ENCODE measurements at regions not wholly inside any gene's neighbourhood (a gene's known extent, or its start where the extent isn't known, plus 50 kb on each side); places are given as distances from the start of the nearest gene placed in this dataset.
"Not testable (repeated sequence)": the region's sequence is repeated elsewhere in the genome, so short reads cannot be mapped to it uniquely, and the experiment has no call there.

DNA sequence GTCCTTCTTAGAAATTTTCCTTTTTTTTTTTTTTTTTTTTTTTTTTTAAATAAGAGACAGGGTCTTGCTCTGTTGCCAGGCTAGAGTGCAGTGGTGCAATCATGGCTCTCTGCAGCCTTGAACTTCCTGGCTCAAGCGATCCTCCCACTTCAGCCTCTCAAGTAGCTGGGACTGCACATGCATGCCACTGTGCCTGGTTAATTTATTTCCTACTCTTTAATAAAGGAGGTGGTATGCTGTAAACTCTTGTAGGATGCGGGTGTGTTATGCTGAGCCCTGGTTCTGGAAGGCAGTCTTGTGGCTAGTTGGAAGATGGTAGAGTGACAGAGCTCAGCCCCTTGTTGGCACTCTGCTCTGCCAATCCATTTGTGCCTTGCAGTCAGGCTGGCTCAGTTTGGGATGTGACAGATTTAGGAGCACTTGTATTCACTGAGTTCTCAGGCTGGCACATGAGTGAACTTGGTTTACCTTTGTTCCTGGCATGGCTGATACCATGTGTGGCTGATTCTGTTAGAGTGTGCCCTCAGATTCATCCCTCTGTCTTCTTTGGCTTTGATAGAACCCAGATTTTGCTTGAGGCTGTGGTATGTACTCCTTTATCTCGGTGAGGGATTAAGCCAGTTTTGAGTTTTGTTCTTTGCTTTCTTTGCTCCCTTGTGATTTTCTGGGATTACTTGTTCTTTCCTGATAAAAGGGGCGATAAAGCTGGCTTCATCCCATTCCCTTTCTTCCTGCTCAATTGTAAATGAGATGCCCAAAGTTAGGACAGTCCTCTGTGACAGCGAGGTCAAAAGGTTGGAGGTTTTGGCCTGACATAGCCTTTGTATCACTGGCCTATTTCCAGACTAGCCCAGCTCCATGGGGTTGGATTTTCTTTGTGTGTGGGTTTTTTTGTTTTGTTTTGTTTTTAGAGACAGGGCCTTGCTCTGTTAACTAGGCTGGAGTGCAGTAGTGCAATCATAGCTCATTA, 91.2 kb upstream of the CRYM start:
- not testable (repeated sequence) for H2AFZ ChIP-seq (ENCODE audit: low read depth, low read length); H3K4me1 ChIP-seq (ENCODE audit: control insufficient read depth, insufficient read depth, low read depth, low read length); DNase-seq; H3K4me3 ChIP-seq (ENCODE audit: insufficient read depth in 1 of 2, low read depth in 1 of 2, low read length in 2 of 2); H3K9me3 ChIP-seq (ENCODE audit: control insufficient read depth, low read length); H3K79me1 ChIP-seq (replicated peaks; ENCODE audit: low read length, poor library complexity, severe bottlenecking); H3K4ac ChIP-seq (ENCODE audit: low read depth in 1 of 2, low read length in 2 of 2); H3K14ac ChIP-seq (ENCODE audit: low read length in 2 of 2); H2BK15ac ChIP-seq (ENCODE audit: low read depth, poor library complexity, severe bottlenecking); H3K27me3 ChIP-seq (ENCODE audit: control insufficient read depth in 1 of 2, insufficient read depth in 1 of 2, low read length in 2 of 2); H4K8ac ChIP-seq (ENCODE audit: low read length); H2BK12ac ChIP-seq (ENCODE audit: low read length in 2 of 2); H2AK5ac ChIP-seq (ENCODE audit: low read length, severe bottlenecking); H3K4me2 ChIP-seq (ENCODE audit: low read length, poor library complexity, severe bottlenecking); H3K23ac ChIP-seq (ENCODE audit: low read length in 2 of 2); H2BK5ac ChIP-seq (ENCODE audit: low read depth, low read length, poor library complexity, severe bottlenecking); H3K18ac ChIP-seq (ENCODE audit: low read depth in 1 of 2, low read length in 2 of 2); H3K27ac ChIP-seq (ENCODE audit: low read length, poor library complexity, severe bottlenecking); H3K9ac ChIP-seq (ENCODE audit: low read length); H2BK120ac ChIP-seq (ENCODE audit: low read depth, low read length); H3K36me3 ChIP-seq (ENCODE audit: control insufficient read depth in 1 of 2, insufficient read depth in 2 of 2, low read depth in 1 of 2, low read length in 2 of 2); H4K91ac ChIP-seq (ENCODE audit: low read length)
- 100% methylated on average over 1 of the region's 5 CpGs for WGBS

DNA sequence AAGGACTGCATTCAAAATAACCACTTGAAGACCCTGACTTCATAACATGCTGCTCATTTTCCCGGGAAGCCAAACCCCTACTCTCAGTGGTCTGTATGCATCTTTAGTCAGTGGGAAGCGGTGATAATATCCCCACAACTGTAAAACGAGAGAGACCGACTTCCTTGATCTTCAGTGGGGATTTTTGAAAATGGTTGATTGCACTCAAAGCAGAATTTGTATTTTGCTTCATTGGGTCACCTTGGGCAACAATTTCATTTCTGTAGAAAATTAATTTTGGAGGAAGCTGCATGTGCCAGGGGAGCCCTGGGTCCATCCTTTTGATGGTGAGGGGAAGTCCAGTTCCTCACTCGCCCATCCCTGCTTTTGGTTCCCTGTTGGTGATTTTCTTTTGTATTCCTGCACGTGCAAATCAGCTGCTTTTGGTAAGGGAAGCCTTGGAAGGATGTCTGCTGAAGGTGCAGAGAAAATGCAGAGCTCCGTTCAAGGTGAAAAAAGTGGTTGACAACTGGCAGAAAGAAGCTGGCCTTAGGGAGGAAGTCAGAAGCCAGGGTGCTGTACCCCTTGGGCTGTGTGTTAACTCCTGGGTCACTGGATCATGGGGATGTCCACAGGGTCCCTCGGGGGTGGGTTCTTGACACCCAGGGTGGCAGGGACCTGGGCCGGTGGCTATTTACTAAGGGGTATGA, 89.8 kb upstream of the CRYM start:
- H3K36me3 ChIP-seq (ENCODE audit: control insufficient read depth in 1 of 2, insufficient read depth in 2 of 2, low read depth in 1 of 2, low read length in 2 of 2); H4K8ac ChIP-seq (ENCODE audit: low read length); H2BK5ac ChIP-seq (ENCODE audit: low read depth, low read length, poor library complexity, severe bottlenecking); H2BK120ac ChIP-seq (ENCODE audit: low read depth, low read length); H2BK12ac ChIP-seq (ENCODE audit: low read length in 2 of 2); H2BK15ac ChIP-seq (ENCODE audit: low read depth, poor library complexity, severe bottlenecking); H3K4ac ChIP-seq (ENCODE audit: low read depth in 1 of 2, low read length in 2 of 2); H3K9ac ChIP-seq (ENCODE audit: low read length); H3K9me3 ChIP-seq (ENCODE audit: control insufficient read depth, low read length); H3K18ac ChIP-seq (ENCODE audit: low read depth in 1 of 2, low read length in 2 of 2); H3K4me1 ChIP-seq (ENCODE audit: control insufficient read depth, insufficient read depth, low read depth, low read length); H3K79me1 ChIP-seq (replicated peaks; ENCODE audit: low read length, poor library complexity, severe bottlenecking); H4K91ac ChIP-seq (ENCODE audit: low read length); H3K27ac ChIP-seq (ENCODE audit: low read length, poor library complexity, severe bottlenecking); H3K14ac ChIP-seq (ENCODE audit: low read length in 2 of 2); DNase-seq; H2AK5ac ChIP-seq (ENCODE audit: low read length, severe bottlenecking); H3K4me3 ChIP-seq (ENCODE audit: insufficient read depth in 1 of 2, low read depth in 1 of 2, low read length in 2 of 2); H3K4me2 ChIP-seq (ENCODE audit: low read length, poor library complexity, severe bottlenecking); H3K27me3 ChIP-seq (ENCODE audit: control insufficient read depth in 1 of 2, insufficient read depth in 1 of 2, low read length in 2 of 2); H2AFZ ChIP-seq (ENCODE audit: low read depth, low read length); H3K23ac ChIP-seq (ENCODE audit: low read length in 2 of 2): not testable (repeated sequence)
- 89% methylated on average over 8 of the region's 9 CpGs for WGBS

DNA sequence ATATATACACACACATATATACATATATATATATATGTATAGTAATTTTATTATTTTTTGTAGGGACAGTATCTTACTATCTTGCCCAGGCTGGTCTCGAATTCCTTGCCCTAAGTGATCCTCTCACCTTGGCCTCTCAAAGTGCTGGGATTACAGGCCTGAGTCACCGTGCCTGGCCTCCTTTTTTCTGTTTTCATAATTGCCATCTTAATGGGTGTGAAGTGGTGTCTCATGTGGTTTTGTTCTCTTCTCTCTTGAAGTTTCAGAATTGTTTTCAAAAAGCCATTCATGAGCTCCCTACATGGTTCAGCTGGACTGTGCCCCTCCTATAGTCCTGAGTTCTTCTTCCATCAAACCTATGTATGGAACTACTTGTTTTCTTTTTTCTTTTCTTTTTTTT, 88.9 kb upstream of the CRYM start:
- H3K18ac ChIP-seq (ENCODE audit: low read depth in 1 of 2, low read length in 2 of 2); H4K91ac ChIP-seq (ENCODE audit: low read length); H2BK12ac ChIP-seq (ENCODE audit: low read length in 2 of 2); H2AFZ ChIP-seq (ENCODE audit: low read depth, low read length); H3K4ac ChIP-seq (ENCODE audit: low read depth in 1 of 2, low read length in 2 of 2); H3K36me3 ChIP-seq (ENCODE audit: control insufficient read depth in 1 of 2, insufficient read depth in 2 of 2, low read depth in 1 of 2, low read length in 2 of 2); H3K9me3 ChIP-seq (ENCODE audit: control insufficient read depth, low read length); H4K8ac ChIP-seq (ENCODE audit: low read length); H3K4me1 ChIP-seq (ENCODE audit: control insufficient read depth, insufficient read depth, low read depth, low read length); H3K4me3 ChIP-seq (ENCODE audit: insufficient read depth in 1 of 2, low read depth in 1 of 2, low read length in 2 of 2); H3K14ac ChIP-seq (ENCODE audit: low read length in 2 of 2); H2BK15ac ChIP-seq (ENCODE audit: low read depth, poor library complexity, severe bottlenecking); H3K79me1 ChIP-seq (replicated peaks; ENCODE audit: low read length, poor library complexity, severe bottlenecking); H3K4me2 ChIP-seq (ENCODE audit: low read length, poor library complexity, severe bottlenecking); H2BK120ac ChIP-seq (ENCODE audit: low read depth, low read length); H2BK5ac ChIP-seq (ENCODE audit: low read depth, low read length, poor library complexity, severe bottlenecking); H2AK5ac ChIP-seq (ENCODE audit: low read length, severe bottlenecking); H3K23ac ChIP-seq (ENCODE audit: low read length in 2 of 2); H3K9ac ChIP-seq (ENCODE audit: low read length); H3K27me3 ChIP-seq (ENCODE audit: control insufficient read depth in 1 of 2, insufficient read depth in 1 of 2, low read length in 2 of 2); DNase-seq; H3K27ac ChIP-seq (ENCODE audit: low read length, poor library complexity, severe bottlenecking): not testable (repeated sequence)
- no CpG with 5 or more reads among the region's 2 CpGs for WGBS

DNA sequence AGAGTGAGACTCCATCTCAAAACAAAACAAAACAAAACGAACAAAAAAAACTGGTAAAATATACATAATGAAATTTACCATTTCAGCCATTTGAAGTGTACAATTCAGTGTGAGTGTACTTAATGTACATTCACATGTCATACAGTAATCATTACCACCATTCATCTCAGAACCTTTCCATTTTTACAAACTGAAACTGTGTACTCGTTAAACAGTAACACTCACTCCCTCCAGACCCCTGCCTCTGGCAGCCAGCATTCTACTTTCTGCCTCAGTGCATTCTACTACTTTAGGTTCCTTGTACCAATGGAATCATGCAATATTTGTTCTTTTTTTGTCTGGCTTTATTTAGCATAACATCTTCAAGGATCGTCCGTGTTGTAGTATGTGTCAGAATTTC, 87.5 kb upstream of the CRYM start:
- DNase-seq; H3K4ac ChIP-seq (ENCODE audit: low read depth in 1 of 2, low read length in 2 of 2): not testable (repeated sequence)
- 88% methylated on average over 1 of the region's 4 CpGs for WGBS

More for the DNA sequence above, 87.5 kb upstream of the CRYM start:
- H2AK5ac ChIP-seq (ENCODE audit: low read length, severe bottlenecking); H3K23ac ChIP-seq (ENCODE audit: low read length in 2 of 2); H2BK120ac ChIP-seq (ENCODE audit: low read depth, low read length); H2BK5ac ChIP-seq (ENCODE audit: low read depth, low read length, poor library complexity, severe bottlenecking); H4K8ac ChIP-seq (ENCODE audit: low read length); H3K14ac ChIP-seq (ENCODE audit: low read length in 2 of 2); H2AFZ ChIP-seq (ENCODE audit: low read depth, low read length); H3K79me1 ChIP-seq (replicated peaks; ENCODE audit: low read length, poor library complexity, severe bottlenecking); H3K9ac ChIP-seq (ENCODE audit: low read length); H3K9me3 ChIP-seq (ENCODE audit: control insufficient read depth, low read length); H3K18ac ChIP-seq (ENCODE audit: low read depth in 1 of 2, low read length in 2 of 2); H3K4me3 ChIP-seq (ENCODE audit: insufficient read depth in 1 of 2, low read depth in 1 of 2, low read length in 2 of 2); H2BK15ac ChIP-seq (ENCODE audit: low read depth, poor library complexity, severe bottlenecking); H3K4me2 ChIP-seq (ENCODE audit: low read length, poor library complexity, severe bottlenecking); H4K91ac ChIP-seq (ENCODE audit: low read length); H3K4me1 ChIP-seq (ENCODE audit: control insufficient read depth, insufficient read depth, low read depth, low read length); H3K27me3 ChIP-seq (ENCODE audit: control insufficient read depth in 1 of 2, insufficient read depth in 1 of 2, low read length in 2 of 2); H2BK12ac ChIP-seq (ENCODE audit: low read length in 2 of 2); H3K27ac ChIP-seq (ENCODE audit: low read length, poor library complexity, severe bottlenecking); H3K36me3 ChIP-seq (ENCODE audit: control insufficient read depth in 1 of 2, insufficient read depth in 2 of 2, low read depth in 1 of 2, low read length in 2 of 2): not testable (repeated sequence)

All from mesenchymal stem cell (in vitro differentiated cells and primary cell).